Lower leg skin (tissue), 3 donors: ENCODE measurements at regions not wholly inside any gene's neighbourhood (a gene's known extent, or its start where the extent isn't known, plus 50 kb on each side); places are given as distances from the start of the nearest gene placed in this dataset.
"Not testable (repeated sequence)": the region's sequence is repeated elsewhere in the genome, so short reads cannot be mapped to it uniquely, and the experiment has no call there.

Experiments
- CTCF ChIP-seq, 3 donors: fragments of 450-650 bp; IDR thresholded peaks; one replicate each; pipeline ENCODE4 v1.5.1; 2016; ENCODE audit warnings: antibody characterized with exemption in 3 of 3, mild to moderate bottlenecking in 3 of 3, moderate library complexity in 2 of 3
- POLR2A ChIP-seq, 2 donors: fragments of 450-650 bp; IDR thresholded peaks; one replicate each; pipeline ENCODE4 v1.6.1; 2016 to 2017; ENCODE audit warnings: antibody characterized with exemption in 2 of 2, mild to moderate bottlenecking in 1 of 2, moderate library complexity in 1 of 2

GRCh38 chr6:86392850-86393249 is 544.5 kb upstream of the HTR1E start:
- not testable (repeated sequence) for TF ChIP-seq POLR2A, CTCF (IDR thresholded peaks at IDR 0.05)
